HG03280 (cell line): ENCODE measurements at regions not wholly inside any gene's neighbourhood (a gene's known extent, or its start where the extent isn't known, plus 50 kb on each side); places are given as distances from the start of the nearest gene placed in this dataset.
"Not testable (repeated sequence)": the region's sequence is repeated elsewhere in the genome, so short reads cannot be mapped to it uniquely, and the experiment has no call there.

Experiments
- ATAC-seq: cut with Tn5 transposase; IDR thresholded peaks from one replicate; pipeline ENCODE4 v1.9.1; 2021; ENCODE audit warnings: mild to moderate bottlenecking, moderate library complexity; ENCODE audit not compliant: unreplicated experiment

GRCh38 chr3:94323596-94323995, 260.7 kb downstream of the NSUN3 start:
- ATAC-seq: no peak

- ATAC-seq: no peak
Measured at GRCh38 chr3:94331831-94332230, 269.0 kb downstream of the NSUN3 start.

GRCh38 chr3:94336046-94336753, 273.3 kb downstream of the NSUN3 start:
- no peak for ATAC-seq

DNA sequence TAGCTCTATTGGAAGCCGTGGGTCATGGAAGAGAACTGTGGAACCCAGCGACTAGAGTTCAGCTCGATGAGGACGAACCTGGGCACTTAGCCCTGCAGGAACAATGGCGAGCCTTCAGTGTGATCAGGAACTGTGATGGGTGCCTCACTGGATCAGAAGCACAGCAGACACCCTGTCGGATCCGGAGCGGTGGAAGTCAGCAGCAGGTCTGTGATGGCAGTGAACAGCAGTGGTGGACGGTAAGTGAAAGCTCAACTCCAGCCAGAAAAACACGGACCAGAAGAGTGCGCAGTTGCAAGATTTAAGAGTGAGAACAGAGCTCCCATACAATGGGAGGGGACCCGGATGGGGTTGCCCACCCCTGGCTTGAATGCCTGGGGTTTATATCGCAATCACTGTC, 282.2 kb downstream of the NSUN3 start:
- no peak for ATAC-seq

GRCh38 chr3:94349310-94349878, 286.5 kb downstream of the NSUN3 start:
- ATAC-seq: no peak

- no peak for ATAC-seq
Measured at GRCh38 chr3:94356581-94356980, 293.7 kb downstream of the NSUN3 start.

- no peak for ATAC-seq
Measured at GRCh38 chr3:94359996-94360395, 297.1 kb downstream of the NSUN3 start.

GRCh38 chr3:94360987-94361386, 298.1 kb downstream of the NSUN3 start:
- ATAC-seq: no peak

GRCh38 chr3:94362393-94362792, 299.5 kb downstream of the NSUN3 start:
- no peak for ATAC-seq

DNA sequence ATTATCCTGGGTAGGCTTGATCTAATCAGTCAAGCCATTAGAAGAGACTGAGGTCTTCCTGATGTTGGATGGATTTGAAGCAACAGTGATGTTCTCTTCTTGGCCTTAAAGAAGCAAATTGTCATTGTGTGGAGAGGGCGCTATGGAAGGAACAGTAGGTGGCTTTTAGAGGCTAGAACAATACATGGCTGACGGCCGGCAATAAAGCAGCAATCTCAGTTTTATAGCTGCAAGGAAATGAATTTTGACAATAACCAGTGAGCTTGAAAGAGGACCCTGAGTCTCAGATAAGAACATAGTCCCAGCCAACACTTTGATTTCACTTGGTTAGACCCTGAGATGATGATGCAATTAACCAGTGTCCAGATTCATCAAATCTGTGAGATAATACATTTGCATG, 302.1 kb downstream of the NSUN3 start:
- no peak for ATAC-seq

GRCh38 chr3:94372026-94372425, 309.2 kb downstream of the NSUN3 start:
- ATAC-seq: no peak

- ATAC-seq: no peak
Measured at GRCh38 chr3:94373456-94373855, 310.6 kb downstream of the NSUN3 start.

DNA sequence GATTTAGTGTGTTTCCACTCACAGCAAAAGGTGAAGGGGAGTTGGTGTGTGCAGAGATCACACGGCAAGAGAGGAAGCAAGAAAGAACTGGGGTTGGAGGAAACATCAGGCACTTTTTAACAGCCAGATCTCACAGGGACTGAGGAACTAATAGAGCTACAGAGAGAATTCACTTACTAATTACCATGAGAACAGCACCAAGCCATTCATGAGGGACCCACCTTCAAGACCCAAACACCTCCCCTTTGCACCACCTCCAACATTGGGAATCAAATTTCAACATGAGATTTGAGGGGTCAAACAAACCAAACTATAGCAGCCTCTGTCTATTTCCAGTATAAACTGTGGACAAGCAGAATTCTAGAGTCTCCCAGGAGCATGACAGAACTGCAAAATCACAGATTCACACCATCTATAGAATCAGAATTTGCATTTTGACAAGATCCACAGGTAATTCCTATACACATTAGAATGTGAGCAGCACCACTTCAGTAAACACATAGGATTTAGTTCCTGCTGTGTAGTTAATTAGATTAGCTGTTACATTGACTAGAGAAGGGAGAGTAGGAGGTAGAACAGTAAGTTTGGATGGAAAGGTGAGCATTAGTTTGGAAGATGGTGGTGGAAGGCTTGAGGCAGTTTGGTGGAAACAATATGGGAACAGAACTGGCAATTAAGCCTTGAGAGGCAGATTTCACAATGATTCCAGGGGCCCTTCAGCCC, 311.7 kb downstream of the NSUN3 start:
- no peak for ATAC-seq

- not testable (repeated sequence) for ATAC-seq
Measured at GRCh38 chr3:94377123-94377696, 314.3 kb downstream of the NSUN3 start.

- ATAC-seq: not testable (repeated sequence)
Measured at GRCh38 chr3:94377863-94378262, 315.0 kb downstream of the NSUN3 start.

DNA sequence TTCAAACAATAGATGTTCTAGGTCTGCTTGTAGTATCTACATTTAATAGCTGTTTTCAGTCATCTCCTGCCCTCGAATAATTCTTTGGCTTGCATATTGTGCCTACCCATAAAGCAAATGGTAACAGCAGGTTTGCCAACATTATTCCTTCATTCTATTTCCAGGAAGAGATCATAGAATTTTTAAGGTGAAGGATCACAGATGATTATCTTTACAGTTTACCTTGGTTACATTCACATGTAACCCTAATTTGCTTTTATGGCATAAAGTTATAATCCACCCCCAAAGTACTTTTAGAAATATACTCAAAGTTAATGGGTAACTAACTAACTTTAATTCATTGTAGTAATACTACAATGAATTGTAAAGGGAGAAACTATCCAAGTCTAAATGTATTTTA, 315.5 kb downstream of the NSUN3 start:
- no peak for ATAC-seq

- ATAC-seq: no peak
Measured at GRCh38 chr3:94379264-94379663, 316.4 kb downstream of the NSUN3 start.

DNA sequence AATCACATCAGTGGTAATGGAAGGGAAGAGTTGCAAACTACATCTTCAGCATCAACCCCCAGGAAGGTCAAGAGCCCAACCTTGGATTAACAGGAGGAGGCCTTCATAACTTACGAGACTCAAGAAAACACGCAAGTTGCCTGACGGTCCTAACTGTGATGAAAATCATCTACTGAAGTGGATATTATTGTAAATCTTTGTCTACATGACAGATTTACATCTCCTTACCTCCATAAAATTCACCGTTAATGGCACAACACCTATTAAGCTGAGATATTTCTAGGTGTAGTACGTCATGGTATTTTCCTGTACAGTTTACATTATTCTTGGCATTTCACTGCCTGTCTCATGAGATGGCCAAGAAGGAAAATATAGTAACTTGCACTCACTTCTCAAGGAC, 332.0 kb downstream of the NSUN3 start:
- no peak for ATAC-seq

- no peak for ATAC-seq
Measured at GRCh38 chr3:94395851-94396250, 333.0 kb downstream of the NSUN3 start.

DNA sequence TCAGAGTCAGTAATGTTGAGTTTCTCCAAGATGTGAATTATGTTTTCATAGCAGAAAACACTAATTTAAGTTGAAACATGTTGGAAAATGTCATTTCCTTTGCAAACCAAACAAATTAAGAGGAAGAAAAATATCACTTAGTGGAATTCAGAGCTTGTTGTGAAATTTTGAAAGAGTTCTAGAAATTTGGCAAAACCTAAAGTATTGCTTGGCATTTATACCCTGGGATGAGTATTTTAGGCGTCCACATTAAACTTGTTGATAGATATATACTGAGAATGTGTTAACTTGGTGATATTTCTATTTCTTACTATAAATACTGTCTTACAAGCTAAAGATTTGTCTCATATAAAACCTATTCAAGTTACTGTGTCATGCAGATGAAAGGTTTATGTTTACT, 335.2 kb downstream of the NSUN3 start:
- ATAC-seq: no peak

DNA sequence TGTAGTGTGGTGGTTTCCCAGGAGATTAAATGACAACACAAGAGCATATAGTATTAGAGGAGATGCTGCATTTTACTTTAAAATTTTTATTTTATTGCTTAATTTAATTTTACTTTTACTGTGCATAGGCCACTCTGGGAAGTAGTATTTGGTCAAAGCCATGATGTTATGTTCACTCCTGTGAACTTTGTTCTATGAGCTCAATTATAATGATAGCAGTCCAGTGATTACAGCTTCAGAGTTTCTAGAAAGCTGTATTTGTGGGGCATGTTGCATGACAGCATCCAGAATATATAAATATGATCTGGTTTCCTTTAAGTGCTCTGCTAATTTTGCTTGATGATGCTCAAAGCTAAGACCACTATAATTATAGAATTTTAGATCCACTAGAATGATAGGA, 338.6 kb downstream of the NSUN3 start:
- no peak for ATAC-seq

GRCh38 chr3:94402126-94402525, 339.3 kb downstream of the NSUN3 start:
- ATAC-seq: no peak
